ENCODE measurements at regions not wholly inside any gene's neighbourhood (a gene's known extent, or its start where the extent isn't known, plus 50 kb on each side); places are given as distances from the start of the nearest gene placed in this dataset.
"Not testable (repeated sequence)": the region's sequence is repeated elsewhere in the genome, so short reads cannot be mapped to it uniquely, and the experiment has no call there.

DNA sequence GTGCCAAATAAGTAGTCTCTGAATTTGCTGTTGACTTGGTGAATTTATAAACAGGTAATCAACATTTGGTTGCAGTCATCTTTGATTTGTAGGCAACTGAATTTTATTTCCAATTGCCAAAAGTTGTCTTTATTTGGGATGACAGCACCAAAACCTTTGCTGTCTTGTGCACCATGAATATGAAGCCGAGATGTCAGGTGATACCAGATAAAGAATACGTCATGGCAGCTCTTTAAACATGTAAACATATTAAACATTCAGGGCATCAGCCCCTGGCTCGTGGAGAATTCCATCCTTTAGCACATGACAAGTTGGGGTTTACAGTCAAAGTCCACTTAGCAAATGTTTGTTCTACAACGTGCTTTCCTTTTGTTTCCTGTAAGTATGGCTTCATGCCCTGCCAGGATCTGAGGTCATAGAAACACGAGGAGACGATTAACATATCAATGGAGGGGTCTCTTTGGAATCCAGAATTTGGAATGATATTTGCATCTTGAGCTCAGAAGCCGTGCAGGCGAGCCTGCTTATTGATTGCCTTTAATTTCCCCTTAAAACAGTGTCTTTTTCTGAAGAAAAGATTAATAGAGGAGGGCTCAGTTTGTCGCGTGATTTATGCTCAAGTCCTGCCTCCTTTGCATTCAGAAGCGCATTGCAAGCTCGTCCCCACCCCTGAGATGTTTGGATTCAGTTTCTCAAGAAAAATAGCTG, 170.2 kb upstream of the ZNF217 start:
- DNase-seq, result no peak

GRCh38 chr20:53762423-53762798, 168.8 kb upstream of the ZNF217 start:
- DNase-seq, result not testable (repeated sequence)

DNA sequence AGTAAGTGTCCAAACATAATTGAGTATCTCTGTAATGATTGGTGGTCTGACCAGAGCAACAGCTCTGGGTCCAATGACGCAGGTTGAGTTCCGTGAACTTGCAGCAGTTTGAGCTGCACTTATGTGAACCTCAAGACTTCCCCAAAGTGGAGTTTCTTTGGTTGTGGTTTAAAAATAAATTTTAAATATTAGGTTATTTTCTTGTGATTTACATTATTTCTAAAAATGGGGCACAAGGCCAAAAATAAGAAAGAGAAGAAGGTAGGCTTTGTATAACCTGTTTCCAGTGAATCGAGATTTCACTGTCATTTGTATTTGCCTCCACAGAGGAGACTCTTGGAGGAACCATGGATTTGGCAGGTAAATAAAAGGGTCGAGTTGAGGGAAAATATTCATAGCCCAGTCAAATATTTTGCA, 166.4 kb upstream of the ZNF217 start:
- DNase-seq, result no peak

- DNase-seq, result no peak
Measured at GRCh38 chr20:53757472-53757913, 163.9 kb upstream of the ZNF217 start.

DNA sequence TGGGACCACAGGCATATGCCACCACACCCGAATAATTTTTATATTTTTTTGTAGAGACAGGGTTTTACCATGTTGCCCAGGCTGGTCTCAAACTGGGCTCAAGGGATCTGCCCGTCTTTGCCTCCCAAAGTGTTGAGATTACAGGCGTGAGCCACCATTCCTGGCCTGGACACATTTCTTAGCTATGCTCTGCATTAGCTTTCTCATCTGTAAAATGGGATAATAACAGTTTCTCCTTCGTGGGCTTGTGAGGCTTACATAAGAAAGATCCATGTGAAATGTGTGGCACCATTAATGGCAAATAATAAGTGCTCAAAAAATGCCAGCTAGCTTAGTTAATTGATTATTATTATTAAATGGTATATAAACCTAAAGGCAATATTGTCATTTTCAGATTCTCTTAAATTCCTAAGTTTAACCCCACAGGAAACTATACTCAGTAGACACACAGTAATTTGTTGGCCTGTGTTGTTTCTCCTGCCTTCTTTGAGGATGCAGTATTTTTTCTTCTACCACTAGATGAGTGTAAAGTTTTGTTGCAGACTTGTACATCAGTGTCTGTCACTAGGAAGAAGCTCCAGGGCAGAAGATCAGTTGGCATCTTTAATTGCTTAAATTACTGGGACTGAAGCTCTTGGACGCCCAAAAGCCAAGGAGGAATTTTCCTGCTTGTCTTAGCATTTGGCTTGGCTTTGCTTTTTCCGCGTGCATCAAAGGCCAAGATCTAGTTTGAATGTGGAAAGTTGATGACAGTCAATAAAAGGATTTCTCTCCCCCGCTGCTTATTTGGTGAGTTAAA, 162.3 kb upstream of the ZNF217 start:
- no peak for DNase-seq

- DNase-seq, result no peak
Measured at GRCh38 chr20:53753880-53754459, 160.3 kb upstream of the ZNF217 start.

GRCh38 chr20:53752971-53753879, 159.6 kb upstream of the ZNF217 start:
- DNase-seq, result no peak

- DNase-seq, result no peak
Measured at GRCh38 chr20:53752583-53752970, 158.9 kb upstream of the ZNF217 start.

- DNase-seq, result peak; percentile 50
Measured at GRCh38 chr20:53751620-53752318, 158.1 kb upstream of the ZNF217 start.

GRCh38 chr20:53750827-53751619, 157.4 kb upstream of the ZNF217 start:
- DNase-seq, result peak; percentile 79

DNA sequence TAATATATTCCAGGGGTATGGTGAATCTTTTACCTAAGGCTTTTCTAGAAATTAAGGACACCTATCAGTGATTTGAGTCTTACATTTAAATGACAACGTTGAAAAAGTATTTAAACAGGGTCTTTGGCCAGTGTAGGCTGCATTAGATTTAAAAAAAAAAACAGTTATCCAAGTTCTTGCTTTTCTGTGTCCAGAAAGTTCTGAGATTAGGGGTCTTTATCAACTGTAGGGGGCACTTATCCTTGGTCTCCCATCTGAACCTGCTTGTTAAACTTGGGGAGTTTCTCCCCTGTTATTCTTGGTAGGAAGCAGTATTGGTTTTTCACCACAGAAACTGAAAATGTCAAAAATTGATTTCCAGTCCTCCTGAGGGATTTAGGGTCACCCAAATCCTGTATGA, 155.9 kb upstream of the ZNF217 start:
- no peak for DNase-seq

- no peak for DNase-seq
Measured at GRCh38 chr20:53748821-53749421, 155.3 kb upstream of the ZNF217 start.

DNA sequence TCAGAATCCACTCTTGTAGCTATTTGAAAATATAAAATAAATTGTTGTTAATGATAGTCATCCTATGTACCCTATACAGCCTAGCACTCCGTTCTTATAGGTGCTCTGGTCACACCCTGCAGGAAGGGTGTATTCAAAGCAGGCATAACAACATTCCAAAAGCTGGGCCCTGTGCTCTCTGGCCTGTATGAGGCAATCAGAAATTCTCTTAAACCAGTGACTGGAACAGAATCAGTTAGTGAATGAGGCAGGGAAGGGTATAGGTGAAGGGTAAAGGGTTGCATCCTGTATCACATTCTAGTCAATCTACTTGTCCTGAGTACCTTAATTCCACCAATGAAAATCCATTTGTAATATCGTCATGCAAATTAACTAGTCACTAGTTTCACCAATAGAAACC, 154.5 kb upstream of the ZNF217 start:
- DNase-seq, result no peak

- no peak for DNase-seq
Measured at GRCh38 chr20:53743607-53744260, 150.1 kb upstream of the ZNF217 start.

- DNase-seq, result no peak
Measured at GRCh38 chr20:53742685-53743081, 149.0 kb upstream of the ZNF217 start.

DNA sequence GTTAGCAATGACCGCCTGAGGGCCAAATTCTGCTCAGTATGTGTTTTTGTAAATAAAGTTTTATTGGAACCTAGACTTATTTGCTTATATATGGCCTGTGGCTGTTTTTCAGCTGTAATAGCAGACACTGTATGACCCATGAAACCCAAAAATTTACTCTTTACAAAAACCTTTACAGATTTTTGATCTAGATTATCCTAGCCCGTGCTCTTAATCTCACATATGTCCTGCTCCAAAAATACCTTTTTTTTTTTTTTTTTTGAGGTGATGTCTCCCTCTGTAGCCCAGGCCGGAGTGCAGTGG, 148.0 kb upstream of the ZNF217 start:
- DNase-seq, result no peak

- peak; percentile 68 for DNase-seq
Measured at GRCh38 chr20:53739799-53740785, 146.5 kb upstream of the ZNF217 start.

- DNase-seq, result peak; percentile 58
Measured at GRCh38 chr20:53738945-53739798, 145.5 kb upstream of the ZNF217 start.

All from hematopoietic multipotent progenitor cell treated with erythropoietin and hydrocortisone succinate and interleukin-3 and kit ligand, for 4 days (in vitro differentiated cells).